ENCODE measurements at regions not wholly inside any gene's neighbourhood (a gene's known extent, or its start where the extent isn't known, plus 50 kb on each side); places are given as distances from the start of the nearest gene placed in this dataset.

DNA sequence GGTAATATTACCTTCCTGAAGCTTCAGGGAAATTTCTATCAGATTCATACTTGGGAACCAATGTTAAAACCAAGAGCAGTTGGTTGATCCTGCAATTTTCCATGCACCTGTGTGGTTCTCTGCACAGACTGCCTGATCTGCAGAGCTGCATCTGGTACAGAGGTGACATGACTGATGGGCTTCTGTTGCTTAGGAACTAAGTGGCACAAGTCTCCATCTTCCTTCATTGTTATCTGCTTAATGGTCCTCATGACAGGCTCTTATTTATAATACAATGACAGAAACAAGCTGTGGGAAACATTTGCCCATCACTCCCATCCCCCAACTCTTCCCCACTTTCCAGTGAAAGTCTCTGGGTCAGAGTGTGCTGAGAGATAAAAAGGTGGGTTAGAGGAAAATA lies 799.1 kb downstream of the TAF11L14 start:
- TF ChIP-seq, protein P1, sequence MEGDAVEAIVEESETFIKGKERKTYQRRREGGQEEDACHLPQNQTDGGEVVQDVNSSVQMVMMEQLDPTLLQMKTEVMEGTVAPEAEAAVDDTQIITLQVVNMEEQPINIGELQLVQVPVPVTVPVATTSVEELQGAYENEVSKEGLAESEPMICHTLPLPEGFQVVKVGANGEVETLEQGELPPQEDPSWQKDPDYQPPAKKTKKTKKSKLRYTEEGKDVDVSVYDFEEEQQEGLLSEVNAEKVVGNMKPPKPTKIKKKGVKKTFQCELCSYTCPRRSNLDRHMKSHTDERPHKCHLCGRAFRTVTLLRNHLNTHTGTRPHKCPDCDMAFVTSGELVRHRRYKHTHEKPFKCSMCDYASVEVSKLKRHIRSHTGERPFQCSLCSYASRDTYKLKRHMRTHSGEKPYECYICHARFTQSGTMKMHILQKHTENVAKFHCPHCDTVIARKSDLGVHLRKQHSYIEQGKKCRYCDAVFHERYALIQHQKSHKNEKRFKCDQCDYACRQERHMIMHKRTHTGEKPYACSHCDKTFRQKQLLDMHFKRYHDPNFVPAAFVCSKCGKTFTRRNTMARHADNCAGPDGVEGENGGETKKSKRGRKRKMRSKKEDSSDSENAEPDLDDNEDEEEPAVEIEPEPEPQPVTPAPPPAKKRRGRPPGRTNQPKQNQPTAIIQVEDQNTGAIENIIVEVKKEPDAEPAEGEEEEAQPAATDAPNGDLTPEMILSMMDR (conservative IDR thresholded peaks at IDR 0.05 in 1 of 2, IDR thresholded peaks at IDR 0.05 in 1 of 2; ENCODE audit: extremely low read depth in 1 of 2, insufficient read depth in 1 of 2, low read depth in 1 of 2, low read length in 2 of 2), result no peak
- TF ChIP-seq EZH2 (IDR thresholded peaks at IDR 0.05; ENCODE audit: borderline replicate concordance, low read length), result no peak
